GM23338 (cell line): ENCODE measurements at regions not wholly inside any gene's neighbourhood (a gene's known extent, or its start where the extent isn't known, plus 50 kb on each side); places are given as distances from the start of the nearest gene placed in this dataset.
A peak's percentile ranks its signal among the peaks of the same experiment; 100 is the strongest.

Experiments
- ATAC-seq: fragments of 200-7000 bp; cut with Tn5 transposase; 3 replicates; pipeline ENCODE4 v1.9.1; 2020
- DNase-seq: peaks from one replicate; pipeline ENCODE4 v3.0.0-alpha.2; 2015; ENCODE audit warnings: low spot score
- H2AFZ ChIP-seq: fragments of 200-600 bp; sonication (generic); 2 replicates; pipeline ENCODE4 v1.8.0; 2016; ENCODE audit warnings: antibody characterized with exemption, mild to moderate bottlenecking, moderate library complexity
- H3F3A ChIP-seq: fragments of 200-600 bp; sonication (generic); replicated peaks from 2 replicates; pipeline ENCODE4 v1.8.0; 2017; ENCODE audit warnings: antibody characterized with exemption, mixed run types, low read depth
- H3K27ac ChIP-seq: fragments of 200-600 bp; sonication (generic); 2 replicates; pipeline ENCODE4 v1.6.1; 2016; ENCODE audit warnings: low read depth
- H3K27me3 ChIP-seq: fragments of 200-600 bp; sonication (generic); 2 replicates; pipeline ENCODE4 v1.8.0; 2016; ENCODE audit warnings: mild to moderate bottlenecking, mixed run types, moderate library complexity; ENCODE audit not compliant: insufficient read depth
- H3K36me3 ChIP-seq: fragments of 200-600 bp; sonication (generic); 2 replicates; pipeline ENCODE4 v1.8.0; 2016; ENCODE audit warnings: mild to moderate bottlenecking; ENCODE audit not compliant: insufficient read depth
- H3K4me1 ChIP-seq: fragments of 200-600 bp; sonication (generic); 2 replicates; pipeline ENCODE4 v1.8.0; 2016; ENCODE audit warnings: mild to moderate bottlenecking, moderate library complexity; ENCODE audit not compliant: insufficient read depth
- H3K4me2 ChIP-seq: fragments of 200-600 bp; sonication (generic); 2 replicates; pipeline ENCODE4 v1.7.1; 2017; ENCODE audit warnings: mixed run types
- H3K4me3 ChIP-seq: fragments of 200-600 bp; sonication (generic); 2 replicates; pipeline ENCODE4 v1.6.1; 2016; ENCODE audit warnings: mixed run types
- H3K79me2 ChIP-seq: fragments of 200-600 bp; sonication (generic); replicated peaks from 2 replicates; pipeline ENCODE4 v1.8.0; 2017; ENCODE audit warnings: mild to moderate bottlenecking; ENCODE audit not compliant: insufficient read depth
- H3K9me2 ChIP-seq: fragments of 200-600 bp; sonication (generic); 2 replicates; pipeline ENCODE4 v1.8.0; 2017; ENCODE audit not compliant: insufficient read depth
- H4K20me1 ChIP-seq: fragments of 200-600 bp; sonication (generic); replicated peaks from 2 replicates; pipeline ENCODE4 v1.8.0; 2017; ENCODE audit warnings: mild to moderate bottlenecking; ENCODE audit not compliant: insufficient read depth
- H3K27ac Mint-ChIP-seq: 2 replicates; pipeline ENCODE4 v1.8.0; 2020; ENCODE audit warnings: inconsistent platforms, mild to moderate bottlenecking, moderate library complexity, mixed read lengths
- H3K27me3 Mint-ChIP-seq: 3 replicates; pipeline ENCODE4 v1.8.0; 2022; ENCODE audit warnings: low read depth, mild to moderate bottlenecking, moderate library complexity, mixed read lengths, inconsistent platforms; ENCODE audit not compliant: insufficient read depth, poor library complexity
- H3K36me3 Mint-ChIP-seq: 3 replicates; pipeline ENCODE4 v1.8.0; 2021; ENCODE audit warnings: low read depth, mild to moderate bottlenecking, inconsistent platforms, moderate library complexity, mixed read lengths
- H3K4me1 Mint-ChIP-seq: 3 replicates; pipeline ENCODE4 v1.8.0; 2020; ENCODE audit warnings: mild to moderate bottlenecking, inconsistent platforms, mixed read lengths
- H3K4me3 Mint-ChIP-seq: 3 replicates; pipeline ENCODE4 v1.8.0; 2021; ENCODE audit warnings: moderate library complexity, mild to moderate bottlenecking, inconsistent platforms, mixed read lengths
- H3K9me3 Mint-ChIP-seq: 3 replicates; pipeline ENCODE4 v1.8.0; 2020; ENCODE audit warnings: moderate library complexity, mild to moderate bottlenecking, inconsistent platforms, mixed read lengths
- CREB1 ChIP-seq: fragments of 250-450 bp; sonication (Bioruptor Pico); IDR thresholded peaks from 2 replicates; pipeline ENCODE4 v1.5.0; 2020; ENCODE audit warnings: low read depth, mild to moderate bottlenecking, moderate library complexity
- CTCF ChIP-seq, 2 experiments: fragments of 200-600 bp in 1 of 2; sonication (generic) in 1 of 2; conservative IDR thresholded peaks; 2 replicates each; pipeline versions ENCODE4 v1.5.1 to v1.6.1; 2016 to 2017; ENCODE audit warnings: antibody characterized with exemption in 2 of 2, low read depth in 2 of 2, mild to moderate bottlenecking in 2 of 2, moderate library complexity in 1 of 2
- ETS1 ChIP-seq: IDR thresholded peaks from 2 replicates; pipeline ENCODE4 v1.6.1; 2016; ENCODE audit warnings: antibody characterized with exemption
- EZH2 ChIP-seq: fragments of 200-600 bp; sonication (generic); IDR thresholded peaks from one replicate; pipeline ENCODE4 v1.8.0; 2017; ENCODE audit warnings: antibody characterized with exemption, mild to moderate bottlenecking, low read depth; ENCODE audit not compliant: unreplicated experiment
- EZH2phosphoT487 ChIP-seq: fragments of 200-600 bp; sonication (generic); IDR thresholded peaks from one replicate; pipeline ENCODE4 v1.8.1; 2018; ENCODE audit warnings: antibody characterized with exemption; ENCODE audit not compliant: unreplicated experiment
- JUNB ChIP-seq: IDR thresholded peaks from one replicate; pipeline ENCODE4 v1.6.1; 2016; ENCODE audit warnings: antibody characterized with exemption; ENCODE audit not compliant: unreplicated experiment
- NANOG ChIP-seq: IDR thresholded peaks from 2 replicates; pipeline ENCODE4 v1.6.1; 2016; ENCODE audit warnings: antibody characterized with exemption, borderline replicate concordance
- POLR2AphosphoS5 ChIP-seq: IDR thresholded peaks from 2 replicates; pipeline ENCODE4 v1.6.1; 2016; ENCODE audit warnings: antibody characterized with exemption, low read depth
- TF ChIP-seq, protein P1 (sequence below): IDR thresholded peaks from one replicate; pipeline ENCODE4 v1.6.1; 2018; ENCODE audit warnings: antibody characterized with exemption; ENCODE audit not compliant: unreplicated experiment

DNA sequence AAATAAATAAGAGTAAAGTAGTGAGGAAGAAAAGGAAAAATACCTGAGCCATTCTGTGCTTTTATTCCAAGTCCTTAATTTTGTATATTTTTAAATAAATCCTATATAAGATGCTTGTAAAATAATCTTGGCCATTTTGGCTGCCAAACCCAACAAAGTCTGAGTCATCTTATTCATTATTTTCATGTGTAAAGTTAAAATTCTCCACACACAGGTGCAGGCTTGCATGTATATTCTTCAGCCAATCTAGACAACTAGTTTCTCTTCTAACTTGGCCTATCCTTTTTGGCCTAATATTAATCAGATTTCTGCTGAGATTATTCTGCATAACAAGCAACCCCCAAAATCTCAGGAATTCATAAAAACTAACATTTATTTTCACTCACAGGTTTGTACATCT is 189.8 kb upstream of the ATP11B start:
- Histone ChIP-seq H3K27ac (no peak overlapping the region), H3F3A (no peaks in the 10 kb centered on the region), H3K4me2 (no peak overlapping the region), H3K4me3 (no peak overlapping the region), H3K9me2 (no peaks in the 10 kb centered on the region), H3K79me2 (no peaks in the 10 kb centered on the region), H4K20me1 (no peaks in the 10 kb centered on the region), H3K36me3 (no peaks in the 10 kb centered on the region), H3K27me3 (no peaks in the 10 kb centered on the region), H2AFZ (peak overlapping the region; percentile 56; the same call in 1 of the 2 replicates), H3K4me1 (no peaks in the 10 kb centered on the region)
- Mint-ChIP-seq H3K36me3 (no peaks in the 10 kb centered on the region), H3K9me3 (no peaks in the 10 kb centered on the region), H3K27me3 (peaks cover 1% of the 10 kb centered on the region), H3K27ac (no peak overlapping the region), H3K4me1 (no peaks in the 10 kb centered on the region), H3K4me3 (no peak overlapping the region)
- no peak for DNase-seq
- no peak for TF ChIP-seq ETS1
- no peak for TF ChIP-seq NANOG
- TF ChIP-seq POLR2AphosphoS5: no peak
- TF ChIP-seq, protein P1, sequence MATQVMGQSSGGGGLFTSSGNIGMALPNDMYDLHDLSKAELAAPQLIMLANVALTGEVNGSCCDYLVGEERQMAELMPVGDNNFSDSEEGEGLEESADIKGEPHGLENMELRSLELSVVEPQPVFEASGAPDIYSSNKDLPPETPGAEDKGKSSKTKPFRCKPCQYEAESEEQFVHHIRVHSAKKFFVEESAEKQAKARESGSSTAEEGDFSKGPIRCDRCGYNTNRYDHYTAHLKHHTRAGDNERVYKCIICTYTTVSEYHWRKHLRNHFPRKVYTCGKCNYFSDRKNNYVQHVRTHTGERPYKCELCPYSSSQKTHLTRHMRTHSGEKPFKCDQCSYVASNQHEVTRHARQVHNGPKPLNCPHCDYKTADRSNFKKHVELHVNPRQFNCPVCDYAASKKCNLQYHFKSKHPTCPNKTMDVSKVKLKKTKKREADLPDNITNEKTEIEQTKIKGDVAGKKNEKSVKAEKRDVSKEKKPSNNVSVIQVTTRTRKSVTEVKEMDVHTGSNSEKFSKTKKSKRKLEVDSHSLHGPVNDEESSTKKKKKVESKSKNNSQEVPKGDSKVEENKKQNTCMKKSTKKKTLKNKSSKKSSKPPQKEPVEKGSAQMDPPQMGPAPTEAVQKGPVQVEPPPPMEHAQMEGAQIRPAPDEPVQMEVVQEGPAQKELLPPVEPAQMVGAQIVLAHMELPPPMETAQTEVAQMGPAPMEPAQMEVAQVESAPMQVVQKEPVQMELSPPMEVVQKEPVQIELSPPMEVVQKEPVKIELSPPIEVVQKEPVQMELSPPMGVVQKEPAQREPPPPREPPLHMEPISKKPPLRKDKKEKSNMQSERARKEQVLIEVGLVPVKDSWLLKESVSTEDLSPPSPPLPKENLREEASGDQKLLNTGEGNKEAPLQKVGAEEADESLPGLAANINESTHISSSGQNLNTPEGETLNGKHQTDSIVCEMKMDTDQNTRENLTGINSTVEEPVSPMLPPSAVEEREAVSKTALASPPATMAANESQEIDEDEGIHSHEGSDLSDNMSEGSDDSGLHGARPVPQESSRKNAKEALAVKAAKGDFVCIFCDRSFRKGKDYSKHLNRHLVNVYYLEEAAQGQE: no peak
- TF ChIP-seq CREB1 (CRISPR knock-in tag): no peak
- no peak for TF ChIP-seq EZH2phosphoT487
- TF ChIP-seq JUNB: no peak
- no peak for TF ChIP-seq CTCF (conservative IDR thresholded peaks at IDR 0.05; ENCODE audit: low read depth in 2 of 2)
- ATAC-seq: no peak

DNA sequence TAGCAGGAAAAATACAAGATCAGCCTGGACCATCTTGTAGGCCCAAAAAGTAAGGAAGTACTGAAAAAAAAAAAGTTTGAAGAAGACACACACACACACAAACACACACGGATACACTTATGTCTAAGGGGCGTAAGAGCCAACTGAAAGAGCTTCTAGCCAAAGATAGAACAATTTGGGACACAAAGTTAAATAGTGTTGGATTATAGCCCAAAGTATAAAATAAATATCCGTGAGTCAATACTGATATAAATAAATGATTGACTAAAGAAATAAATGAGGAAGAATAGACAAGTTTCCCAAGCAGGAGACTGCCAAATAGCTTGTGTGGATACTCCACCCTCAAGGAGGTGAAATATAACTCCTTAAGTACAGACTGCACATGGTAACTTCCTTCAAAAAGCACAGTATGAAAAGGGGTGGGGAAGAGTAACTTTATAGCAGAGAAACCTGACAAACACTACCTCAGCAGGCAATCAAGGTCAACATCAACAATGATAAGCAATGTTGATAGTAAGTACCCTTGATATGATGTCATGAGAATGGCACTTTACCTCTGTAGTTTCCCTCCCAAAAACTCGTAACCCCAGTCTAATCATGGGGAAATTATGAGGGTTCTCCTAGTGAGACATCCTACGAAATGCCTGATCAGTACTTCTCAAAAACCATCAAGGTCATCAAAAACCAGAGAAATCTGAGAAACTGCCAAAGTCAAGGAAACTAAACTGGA is 187.3 kb upstream of the ATP11B start:
- Histone ChIP-seq H3K4me3 (no peak overlapping the region), H3K27me3 (no peaks in the 10 kb centered on the region), H3K27ac (no peak overlapping the region), H3K4me1 (peaks cover 12% of the 10 kb centered on the region), H3K9me2 (no peaks in the 10 kb centered on the region), H3K4me2 (no peak overlapping the region), H3K79me2 (no peaks in the 10 kb centered on the region), H3F3A (no peaks in the 10 kb centered on the region), H2AFZ (no peak overlapping the region), H3K36me3 (no peaks in the 10 kb centered on the region), H4K20me1 (no peaks in the 10 kb centered on the region)
- DNase-seq (no peak), ATAC-seq (no peak)
- Mint-ChIP-seq H3K4me1 (peaks cover 16% of the 10 kb centered on the region; the same call in 2 of the 3 replicates), H3K9me3 (no peaks in the 10 kb centered on the region), H3K27me3 (no peaks in the 10 kb centered on the region), H3K27ac (no peak overlapping the region), H3K4me3 (no peak overlapping the region), H3K36me3 (no peaks in the 10 kb centered on the region)
- TF ChIP-seq EZH2 (no peak), NANOG (no peak), ETS1 (no peak), CREB1 (CRISPR knock-in tag) (no peak)
